ENCODE measurements at regions not wholly inside any gene's neighbourhood (a gene's known extent, or its start where the extent isn't known, plus 50 kb on each side); places are given as distances from the start of the nearest gene placed in this dataset.

DNA sequence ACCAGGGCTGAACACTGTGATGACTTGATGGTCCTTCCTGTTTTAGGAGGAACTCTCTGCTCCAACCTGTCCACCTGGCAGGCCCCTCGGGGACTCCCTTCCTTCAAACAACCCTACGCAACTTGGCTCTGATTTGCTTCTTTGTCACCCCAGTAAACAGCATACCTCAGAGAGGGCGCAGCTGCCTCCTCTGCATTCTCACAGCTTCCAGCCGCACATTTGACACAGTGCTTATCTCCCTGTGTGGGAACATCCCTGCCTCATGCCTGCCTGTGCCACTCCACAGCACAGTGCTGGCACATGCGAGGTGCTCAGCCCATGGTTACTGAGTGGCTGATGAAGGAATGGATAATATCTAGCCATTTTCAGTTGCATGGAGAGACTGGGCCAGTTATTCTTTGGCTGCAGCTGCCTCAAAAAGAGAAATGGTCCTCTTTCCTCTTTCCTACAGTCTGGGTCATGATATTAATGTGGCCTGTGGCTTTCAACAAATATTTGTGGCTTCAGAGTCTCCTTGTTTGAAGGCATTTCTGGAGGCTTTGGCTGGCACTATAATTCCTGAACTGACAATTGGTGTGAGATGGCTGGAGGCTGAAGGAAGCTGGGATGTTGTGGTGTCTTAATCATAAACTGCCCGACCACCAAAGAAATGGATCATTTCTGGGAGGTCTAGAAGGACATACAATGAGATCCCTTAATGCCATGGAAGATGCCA lies 77.9 kb downstream of the TENT5C start:
- TF ChIP-seq POLR2A (IDR thresholded peaks at IDR 0.05) (no peak), EP300 (IDR thresholded peaks at IDR 0.05; ENCODE audit: low read depth) (no peak), POLR2AphosphoS5 (IDR thresholded peaks at IDR 0.05) (no peak)
- TF ChIP-seq, protein P1, sequence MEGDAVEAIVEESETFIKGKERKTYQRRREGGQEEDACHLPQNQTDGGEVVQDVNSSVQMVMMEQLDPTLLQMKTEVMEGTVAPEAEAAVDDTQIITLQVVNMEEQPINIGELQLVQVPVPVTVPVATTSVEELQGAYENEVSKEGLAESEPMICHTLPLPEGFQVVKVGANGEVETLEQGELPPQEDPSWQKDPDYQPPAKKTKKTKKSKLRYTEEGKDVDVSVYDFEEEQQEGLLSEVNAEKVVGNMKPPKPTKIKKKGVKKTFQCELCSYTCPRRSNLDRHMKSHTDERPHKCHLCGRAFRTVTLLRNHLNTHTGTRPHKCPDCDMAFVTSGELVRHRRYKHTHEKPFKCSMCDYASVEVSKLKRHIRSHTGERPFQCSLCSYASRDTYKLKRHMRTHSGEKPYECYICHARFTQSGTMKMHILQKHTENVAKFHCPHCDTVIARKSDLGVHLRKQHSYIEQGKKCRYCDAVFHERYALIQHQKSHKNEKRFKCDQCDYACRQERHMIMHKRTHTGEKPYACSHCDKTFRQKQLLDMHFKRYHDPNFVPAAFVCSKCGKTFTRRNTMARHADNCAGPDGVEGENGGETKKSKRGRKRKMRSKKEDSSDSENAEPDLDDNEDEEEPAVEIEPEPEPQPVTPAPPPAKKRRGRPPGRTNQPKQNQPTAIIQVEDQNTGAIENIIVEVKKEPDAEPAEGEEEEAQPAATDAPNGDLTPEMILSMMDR (IDR thresholded peaks at IDR 0.05) = no peak

Data from transverse colon (tissue), 4 donors.